Middle frontal gyrus (tissue), 1 donor: ENCODE measurements at regions not wholly inside any gene's neighbourhood (a gene's known extent, or its start where the extent isn't known, plus 50 kb on each side); places are given as distances from the start of the nearest gene placed in this dataset.
"Not testable (repeated sequence)": the region's sequence is repeated elsewhere in the genome, so short reads cannot be mapped to it uniquely, and the experiment has no call there.

Experiments used
- DNase-seq: peaks from one replicate; pipeline ENCODE4 v3.0.0-alpha.2; 2015; ENCODE audit warnings: low spot score; ENCODE audit errors: extremely low spot score

DNA sequence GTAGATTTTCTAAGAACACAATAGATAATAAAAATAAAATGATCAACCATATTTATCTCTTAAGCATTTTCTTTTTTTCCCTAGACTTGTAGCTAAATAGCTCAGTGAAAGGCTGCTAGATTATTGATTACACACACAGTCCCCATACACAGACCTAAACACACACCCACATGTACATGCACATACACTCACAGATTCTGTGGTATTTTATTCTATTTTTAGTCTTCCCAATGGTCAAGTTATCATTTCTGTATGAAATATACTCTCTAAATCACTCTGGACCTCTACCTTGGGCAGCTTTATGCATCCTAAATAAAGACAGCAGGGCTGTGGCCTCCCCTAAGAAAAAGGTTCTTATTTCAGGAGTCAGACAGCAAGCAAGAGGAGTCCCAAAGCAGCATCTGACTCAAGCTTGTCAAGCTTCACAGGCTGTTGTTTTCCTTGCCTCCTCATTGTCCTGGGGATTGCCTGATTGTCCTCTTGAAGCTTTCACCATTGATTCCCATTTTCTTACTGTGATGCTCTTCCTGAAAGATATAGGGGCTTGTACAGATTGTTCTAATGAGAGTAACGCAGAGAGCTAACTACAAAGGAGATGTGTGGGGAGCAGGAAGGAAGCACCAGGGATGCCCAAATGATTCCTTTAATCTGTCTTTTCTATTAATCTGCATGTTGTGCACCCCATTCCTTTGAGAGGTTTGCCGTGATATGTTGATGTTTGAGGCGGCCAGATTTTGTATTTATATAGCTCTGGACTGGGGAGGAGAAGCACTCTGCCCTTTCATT is 986.5 kb downstream of the PCDH17 start:
- DNase-seq, result no peak

DNA sequence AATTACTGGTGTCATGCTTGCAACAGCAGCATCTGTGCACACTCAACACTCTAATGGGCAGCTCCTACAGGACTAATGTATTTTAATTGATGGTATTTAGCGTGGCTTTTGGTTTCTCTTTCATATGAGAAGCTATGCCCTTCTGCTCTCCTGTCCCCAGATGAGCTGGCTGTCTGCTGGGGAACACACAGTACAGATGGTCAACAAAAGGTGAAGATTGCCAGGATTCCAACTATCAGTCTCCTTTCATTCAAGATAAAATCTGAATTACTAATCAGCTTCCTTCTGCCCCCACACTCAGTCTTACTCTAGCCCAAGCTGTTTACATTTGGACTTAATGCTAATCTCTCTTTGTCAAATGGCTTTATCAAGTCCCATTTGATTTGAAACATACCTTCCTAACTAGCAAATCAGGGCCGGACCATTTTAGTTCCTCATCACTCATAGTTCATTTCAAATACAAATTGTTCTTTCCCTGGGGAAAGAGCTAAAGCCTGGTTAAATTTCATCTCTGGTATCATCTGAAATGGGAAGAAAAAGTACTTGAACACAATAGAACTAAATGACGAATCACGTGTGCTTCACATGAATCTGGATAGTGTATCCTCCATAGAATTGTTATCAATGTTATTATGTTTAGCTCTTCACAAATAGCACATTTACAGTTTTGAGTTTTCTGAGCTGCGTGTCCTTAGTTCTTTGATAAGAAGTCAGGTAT is 988.0 kb downstream of the PCDH17 start:
- DNase-seq, result no peak

DNA sequence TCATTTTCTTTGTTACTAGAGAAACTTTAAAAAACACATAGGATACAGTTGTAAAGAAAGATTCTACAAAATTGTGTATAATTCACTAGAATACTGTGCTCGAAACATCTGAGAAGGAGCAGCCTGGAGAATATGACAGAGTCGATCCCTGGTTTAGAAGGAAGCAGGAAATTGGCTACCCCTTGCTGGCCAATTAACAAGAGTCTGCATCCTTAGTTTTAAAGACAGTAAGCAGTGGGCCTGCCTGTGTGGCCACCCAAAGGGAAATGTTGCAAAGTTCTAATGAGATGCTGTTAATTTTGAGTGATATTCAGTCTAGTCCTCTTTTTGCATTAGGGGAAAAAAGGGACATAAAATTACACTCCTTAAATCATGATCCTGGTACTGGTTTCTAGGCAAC is 988.6 kb downstream of the PCDH17 start:
- no peak for DNase-seq

DNA sequence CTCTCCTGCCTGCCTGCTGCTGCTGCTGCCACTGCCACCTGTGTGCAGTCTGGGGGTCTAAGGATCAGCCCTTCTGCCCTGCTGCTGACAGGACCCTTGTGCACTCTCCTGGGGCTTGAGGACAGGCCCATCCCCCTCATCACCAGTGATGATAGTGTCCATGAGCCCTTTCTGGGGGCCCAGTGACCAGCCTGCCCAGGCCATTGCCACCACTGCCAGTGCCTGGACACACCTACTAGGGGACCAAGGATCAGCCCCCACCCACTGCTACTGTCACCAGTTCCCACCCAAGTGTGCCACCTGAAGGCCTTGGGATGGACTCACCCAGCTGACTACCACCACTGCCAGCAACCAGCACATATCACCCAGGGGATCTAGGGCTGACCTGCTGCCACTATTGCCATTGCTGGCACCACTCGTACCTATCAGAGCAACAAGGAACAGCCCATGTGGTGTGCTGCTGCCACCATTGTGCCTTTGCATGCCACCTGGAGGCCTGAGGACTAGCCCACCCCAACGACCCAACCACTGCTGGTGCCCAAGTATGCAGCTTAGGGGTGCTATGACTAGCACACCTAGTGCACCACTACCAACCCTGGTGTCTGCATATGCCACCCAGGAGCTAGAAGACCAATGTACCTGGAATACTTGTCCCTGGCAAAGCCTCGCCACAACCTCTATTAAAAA is 994.3 kb downstream of the PCDH17 start:
- DNase-seq, result no peak

DNA sequence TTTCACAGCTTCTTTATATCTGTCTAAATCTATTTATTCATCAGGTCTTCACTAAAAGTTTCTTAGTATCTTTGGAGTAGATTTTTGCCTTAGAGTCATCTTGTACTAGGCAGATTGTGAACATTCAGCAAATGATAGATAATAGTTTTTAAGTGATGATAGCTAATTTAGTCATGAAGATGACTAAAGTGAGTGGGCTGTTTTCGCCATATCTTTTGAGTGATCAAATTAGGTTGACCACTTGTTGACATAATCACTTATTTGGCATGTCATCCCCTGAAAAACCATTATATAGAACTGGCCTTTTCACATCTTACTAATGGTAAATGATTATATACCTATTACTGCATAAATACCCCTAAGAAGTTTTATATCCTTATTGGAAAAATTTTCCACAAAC is 999.2 kb downstream of the PCDH17 start:
- no peak for DNase-seq

DNA sequence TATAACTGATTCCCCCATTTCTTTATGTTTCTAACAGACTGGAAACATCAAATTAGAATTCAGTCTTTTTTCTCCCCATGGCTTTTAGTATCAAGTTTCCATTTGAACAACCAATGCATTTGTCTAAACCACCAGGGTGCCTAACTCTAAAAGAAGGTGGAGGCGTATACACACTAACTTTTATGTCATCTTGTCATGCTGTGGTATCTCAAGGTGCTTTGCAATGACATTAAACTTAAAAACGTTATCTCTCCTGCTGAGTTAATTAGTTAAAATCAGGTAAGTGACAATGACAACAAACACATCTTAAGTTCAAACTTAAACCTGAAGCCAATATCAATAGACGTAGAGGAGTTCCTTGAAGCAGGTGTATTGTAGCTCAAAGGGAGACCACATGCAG is 1001.7 kb downstream of the PCDH17 start:
- DNase-seq, result no peak

DNA sequence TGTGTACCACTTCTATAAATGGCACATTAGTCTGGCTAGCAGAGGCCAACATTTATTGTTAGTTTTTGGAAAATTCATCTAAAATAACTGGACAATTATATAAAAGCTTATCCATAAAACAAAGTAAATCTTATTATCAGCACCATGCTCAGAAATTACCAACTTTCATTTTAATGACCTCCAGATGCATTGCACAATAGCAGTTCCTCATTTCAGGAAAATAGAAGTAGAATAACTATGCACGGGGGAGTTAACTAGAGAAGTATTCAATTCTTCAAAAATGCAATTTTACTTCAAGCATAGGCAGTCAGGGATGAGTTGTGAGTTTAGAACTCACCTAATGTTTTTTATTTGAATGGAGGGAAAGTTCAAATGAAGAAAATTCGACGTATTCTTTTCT is 1023.5 kb downstream of the PCDH17 start:
- DNase-seq, result no peak

DNA sequence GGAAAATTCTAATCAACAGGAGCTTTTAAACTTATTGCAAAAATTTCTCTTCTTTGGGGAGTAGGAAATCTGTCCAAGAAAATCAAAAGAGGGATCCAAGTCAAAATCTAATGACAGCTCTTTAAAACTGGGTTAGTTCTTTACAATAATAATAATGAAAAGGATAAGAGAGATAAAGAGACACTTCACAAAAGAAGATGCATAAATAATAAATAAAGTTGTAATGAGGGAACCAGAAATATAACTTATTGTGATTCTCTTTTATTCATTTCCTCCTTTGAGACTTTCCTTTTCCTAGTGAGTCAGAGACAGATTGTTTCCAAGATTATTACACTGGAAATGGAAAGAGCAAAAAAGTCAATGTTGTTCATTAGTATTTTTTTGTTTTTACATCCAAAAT is 1029.3 kb downstream of the PCDH17 start:
- DNase-seq, result no peak

DNA sequence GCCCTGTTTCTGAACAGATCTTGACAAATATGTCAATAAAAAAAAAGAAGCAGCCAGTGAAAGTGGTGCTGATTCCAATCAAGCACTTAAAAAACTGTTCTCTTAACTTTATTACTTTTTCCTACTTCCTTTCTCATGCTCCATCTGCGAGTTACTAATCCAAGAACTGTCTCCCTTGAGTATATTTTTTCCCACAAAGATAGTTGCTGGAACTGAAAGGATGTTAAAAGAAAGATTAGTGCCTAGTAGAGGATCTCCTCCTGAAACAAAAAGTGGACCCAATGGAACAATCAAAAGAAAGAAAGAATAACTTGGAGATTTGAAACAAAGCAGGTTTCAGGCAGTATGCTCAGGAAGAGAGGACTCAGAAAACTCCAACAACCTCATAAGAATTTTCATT is 1034.8 kb downstream of the PCDH17 start:
- no peak for DNase-seq

DNA sequence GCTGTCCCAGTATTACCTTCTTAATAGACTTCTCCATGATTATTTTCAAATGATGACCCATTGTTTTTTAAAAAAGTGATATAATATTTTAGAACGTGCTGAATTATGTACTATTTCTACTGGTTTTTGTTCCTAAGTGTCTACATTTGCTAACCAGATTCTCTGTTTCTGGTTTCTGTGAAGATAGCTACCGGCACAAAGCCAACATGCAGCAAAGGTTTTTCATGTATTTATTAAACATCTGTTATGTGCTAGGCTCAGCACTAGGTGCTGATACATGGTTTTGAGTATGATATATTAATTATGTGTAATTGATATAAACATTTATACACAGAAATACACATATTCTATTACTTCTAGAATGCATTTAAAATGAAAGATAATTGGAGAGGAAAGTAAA is 1035.6 kb downstream of the PCDH17 start:
- DNase-seq, result no peak

DNA sequence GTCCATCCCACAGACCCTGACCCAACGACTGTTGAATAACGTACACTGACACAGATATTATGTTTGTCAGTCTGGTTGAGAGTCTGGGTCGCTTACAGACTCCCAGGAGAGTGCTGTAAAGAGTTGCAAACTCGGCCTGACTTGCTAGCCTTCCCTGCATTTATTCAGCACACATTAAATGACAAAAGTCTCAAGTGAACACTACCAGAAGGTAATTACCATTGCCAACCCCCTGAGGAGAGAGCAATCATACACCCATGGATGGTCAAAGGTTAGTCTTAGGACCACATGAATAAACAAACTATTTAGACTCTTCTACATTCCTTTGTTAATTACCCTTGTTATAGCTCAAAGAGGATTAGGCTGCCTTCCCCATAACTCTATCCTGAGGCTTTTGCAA is 1048.6 kb downstream of the PCDH17 start:
- no peak for DNase-seq

DNA sequence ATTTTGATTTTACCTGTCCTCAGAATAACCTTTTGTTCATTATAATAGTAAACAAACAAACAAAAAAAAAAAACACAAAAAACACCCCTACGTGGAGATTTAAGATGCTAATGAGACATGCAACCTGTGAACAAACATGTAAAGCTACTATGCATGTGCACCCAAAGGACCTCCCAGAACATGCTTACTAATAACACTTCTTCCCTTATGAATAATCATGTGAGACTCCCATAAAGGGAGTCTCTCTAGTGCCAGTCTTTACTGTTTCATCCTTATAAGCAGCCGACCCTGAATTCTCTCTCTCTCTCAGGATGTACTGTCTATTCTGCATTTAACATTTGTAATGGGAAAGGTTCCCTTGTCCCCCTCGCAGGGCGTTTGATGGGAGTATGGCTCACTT is 1051.1 kb downstream of the PCDH17 start:
- DNase-seq, result no peak

DNA sequence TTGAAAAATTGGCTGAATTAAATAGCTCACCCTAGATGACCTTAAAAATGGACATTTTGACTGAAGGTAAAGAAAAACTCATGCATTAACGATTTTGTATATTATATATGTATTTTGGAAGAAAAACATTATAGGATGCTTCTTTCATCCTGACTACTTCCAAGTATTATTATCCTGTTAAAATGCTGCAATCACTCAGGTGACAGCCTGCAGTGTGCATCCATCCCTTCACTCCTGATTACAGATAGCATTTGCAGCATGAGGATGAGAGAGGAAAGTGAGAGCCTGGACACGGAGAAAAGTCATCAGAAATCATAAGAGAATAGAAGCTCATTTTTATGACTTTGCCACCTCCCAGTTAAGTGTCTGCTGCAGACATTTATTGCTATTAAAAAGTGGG is 1055.6 kb downstream of the PCDH17 start:
- no peak for DNase-seq

DNA sequence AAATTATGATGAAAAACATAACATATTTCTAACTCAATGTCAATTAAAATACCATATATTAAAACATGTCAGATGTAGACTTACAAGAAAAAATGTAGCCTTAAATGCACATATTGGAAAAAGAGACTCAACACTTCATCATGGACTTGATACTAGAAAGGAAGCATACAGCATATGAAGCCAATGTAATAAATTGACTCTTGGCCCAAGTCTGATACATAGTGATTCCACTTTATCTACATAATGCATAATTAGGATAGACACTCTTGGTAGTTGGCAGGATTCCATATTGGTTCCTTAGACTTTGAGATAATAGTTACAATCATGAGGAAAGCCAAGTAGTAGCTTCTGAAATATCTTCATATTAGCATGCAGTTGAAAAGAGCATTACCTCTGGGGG is 1067.0 kb downstream of the PCDH17 start:
- no peak for DNase-seq

DNA sequence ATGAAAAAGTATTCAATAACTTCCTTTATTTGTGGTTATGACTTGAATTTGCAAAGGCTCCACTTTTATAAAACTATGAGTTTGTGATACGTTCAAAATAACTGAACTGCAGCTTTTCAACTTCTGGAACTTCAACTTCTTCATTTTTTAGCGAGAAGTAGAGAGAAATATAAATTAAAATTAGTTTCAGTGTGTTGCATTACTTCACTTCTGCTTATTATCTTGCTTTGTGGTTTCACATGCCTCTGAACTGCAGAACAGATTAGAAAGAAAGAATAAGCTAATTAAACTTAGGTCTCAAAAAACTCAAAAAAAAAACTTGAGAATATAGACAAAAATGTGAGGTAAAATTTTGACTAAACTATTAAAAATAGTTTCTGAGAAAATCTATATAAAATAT is 1073.4 kb downstream of the PCDH17 start:
- no peak for DNase-seq

DNA sequence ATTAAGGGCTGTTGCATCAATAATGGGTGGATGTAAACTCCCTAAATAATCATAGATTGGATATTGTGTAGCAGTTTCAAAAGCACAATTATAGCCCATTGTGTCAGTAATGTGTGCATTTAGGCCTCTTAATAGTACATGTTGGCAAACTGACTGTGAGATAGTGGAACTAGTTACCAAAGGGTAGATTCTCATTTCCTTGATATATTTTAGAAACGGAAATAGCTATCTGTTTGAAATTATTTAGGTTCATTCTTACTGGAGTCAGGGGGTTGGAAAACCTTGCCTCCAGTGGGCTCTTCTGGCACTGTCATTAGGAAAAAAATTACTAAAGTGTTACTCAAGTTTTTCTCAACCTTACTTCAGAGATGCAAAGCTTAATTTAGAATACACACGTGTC is 1074.9 kb downstream of the PCDH17 start:
- DNase-seq, result no peak

DNA sequence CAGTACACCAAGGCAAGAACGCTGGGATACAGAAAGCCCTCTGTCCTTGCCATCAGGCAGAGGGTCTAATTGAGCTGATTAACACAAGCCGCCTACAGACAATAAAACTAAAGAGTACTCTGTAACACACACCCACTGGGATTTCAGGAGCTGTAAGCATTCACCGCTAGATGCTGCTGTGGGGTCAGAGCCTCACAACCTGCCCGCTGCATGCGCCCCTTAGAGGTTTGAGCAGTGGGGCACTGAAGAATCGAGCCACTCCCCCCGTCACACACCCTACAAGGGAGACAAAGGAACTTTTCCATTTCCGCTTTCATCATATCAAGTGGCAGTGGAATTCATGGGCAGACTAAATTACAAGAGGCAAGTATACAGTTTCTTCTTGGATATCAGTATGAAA is 1080.6 kb downstream of the PCDH17 start:
- DNase-seq, result no peak

DNA sequence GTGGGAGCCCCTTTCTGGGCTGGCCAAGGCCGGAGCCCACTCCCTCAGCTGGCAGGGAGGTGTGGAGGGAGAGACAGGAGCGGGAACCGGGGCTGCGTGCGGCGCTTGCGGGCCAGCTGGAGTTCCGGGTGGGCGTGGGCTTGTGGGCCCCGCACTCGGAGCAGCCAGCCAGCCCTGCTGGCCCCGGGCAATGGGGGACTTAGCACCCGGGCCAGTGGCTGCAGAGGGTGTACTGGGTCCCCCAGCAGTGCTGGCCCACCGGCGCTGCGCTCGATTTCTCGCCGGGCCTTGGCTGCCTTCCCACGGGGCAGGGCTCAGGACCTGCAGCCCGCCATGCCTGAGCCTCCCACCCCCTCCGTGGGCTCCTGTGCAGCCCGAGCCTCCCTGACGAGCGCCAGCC is 1082.5 kb downstream of the PCDH17 start:
- not testable (repeated sequence) for DNase-seq

DNA sequence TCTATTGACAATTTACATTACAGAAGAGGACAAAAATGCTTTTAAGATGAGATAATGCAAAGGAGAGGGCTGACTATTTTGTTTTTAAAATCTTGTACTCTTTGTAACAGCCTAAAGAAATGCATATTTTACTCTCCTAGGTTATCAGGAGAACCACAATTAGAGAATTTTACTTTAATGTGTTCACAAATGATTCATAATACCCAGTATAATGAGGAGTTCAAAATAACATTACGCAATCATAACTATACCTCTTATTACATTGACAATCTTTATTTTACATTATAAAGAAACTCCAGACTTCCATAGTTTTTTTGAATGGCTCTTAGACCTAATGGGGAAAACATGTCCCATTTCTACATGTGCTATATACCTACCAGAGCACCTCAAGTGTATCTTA is 1089.7 kb downstream of the PCDH17 start:
- no peak for DNase-seq

DNA sequence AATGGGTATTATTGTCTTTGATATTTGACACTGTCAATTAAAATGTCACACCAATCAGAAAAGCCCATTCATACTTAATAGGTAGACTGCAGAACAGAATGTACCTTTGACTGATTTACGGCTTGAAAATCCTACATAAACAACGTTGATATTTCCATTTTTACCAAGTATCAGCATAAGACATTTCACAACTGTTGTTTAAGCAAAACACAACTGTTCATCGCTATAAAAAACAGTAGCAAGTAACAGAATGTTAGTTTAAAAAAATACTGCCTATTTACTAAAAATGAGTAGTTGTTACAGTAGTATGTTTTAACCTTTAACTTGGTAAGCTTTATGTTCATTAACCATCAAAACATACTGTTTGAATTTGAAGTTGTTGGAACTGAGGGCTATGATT is 1096.6 kb downstream of the PCDH17 start:
- no peak for DNase-seq

DNA sequence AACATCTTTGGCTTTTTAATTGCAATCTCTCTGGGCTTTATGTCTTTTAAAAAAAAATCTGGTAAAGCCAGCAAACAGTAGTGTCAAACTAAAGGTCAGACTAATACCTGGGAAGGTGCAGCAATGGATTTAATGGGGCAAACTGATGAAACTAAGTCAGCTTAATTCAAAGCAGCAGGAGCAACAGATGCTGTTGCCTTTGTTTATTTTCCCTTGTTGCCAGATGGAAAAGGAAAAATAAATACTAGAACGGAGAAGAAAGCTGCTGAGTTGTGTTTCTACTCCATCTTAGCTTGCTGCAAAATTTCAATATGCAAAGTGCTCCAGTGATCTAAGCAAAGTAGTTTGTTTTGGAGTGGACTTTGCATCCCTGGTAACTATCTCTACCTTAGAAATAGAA is 1097.8 kb downstream of the PCDH17 start:
- DNase-seq, result no peak

DNA sequence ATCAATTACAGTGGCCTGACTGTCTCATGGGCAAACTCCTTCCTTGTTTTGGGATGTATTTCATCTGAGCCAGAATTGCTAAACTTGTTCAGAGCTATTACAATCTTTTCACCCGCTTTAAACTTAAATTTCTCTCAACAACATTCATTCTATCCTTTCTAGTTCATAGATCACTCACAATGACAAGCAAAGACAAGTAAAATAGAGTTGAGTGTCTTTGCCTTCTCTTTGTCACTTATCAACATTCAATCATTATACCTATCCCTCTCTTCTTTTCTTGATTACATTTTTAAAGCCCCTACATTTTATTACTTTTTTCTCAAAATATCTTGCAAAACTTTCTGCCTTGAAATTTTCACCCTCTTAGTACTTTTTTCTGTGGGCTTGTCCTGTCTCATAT is 1113.1 kb downstream of the PCDH17 start:
- DNase-seq, result no peak

DNA sequence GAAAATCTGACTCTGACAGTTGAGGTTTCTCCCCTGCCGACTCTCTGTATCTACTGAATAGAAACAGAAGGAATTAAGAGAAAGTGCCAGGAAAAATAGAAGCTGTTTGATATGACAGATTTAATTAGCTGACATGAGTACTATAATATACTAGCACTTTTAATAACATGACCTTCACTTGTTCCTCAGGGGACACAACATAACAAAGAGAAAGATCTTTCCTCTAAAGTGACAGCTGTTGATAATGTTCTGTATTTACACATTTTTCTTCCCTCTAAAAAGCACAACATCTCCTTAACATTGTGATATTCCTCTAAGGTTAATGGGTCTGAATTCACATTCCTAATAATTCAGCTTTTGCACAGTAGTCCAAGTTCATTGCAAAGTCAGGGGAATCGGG is 1136.0 kb downstream of the PCDH17 start:
- DNase-seq, result no peak
